GM23338 (cell line): ENCODE measurements at regions not wholly inside any gene's neighbourhood (a gene's known extent, or its start where the extent isn't known, plus 50 kb on each side); places are given as distances from the start of the nearest gene placed in this dataset.

ENCODE experiments used
- CREB1 ChIP-seq: fragments of 250-450 bp; sonication (Bioruptor Pico); IDR thresholded peaks from 2 replicates; pipeline ENCODE4 v1.5.0; 2020; ENCODE audit warnings: low read depth, mild to moderate bottlenecking, moderate library complexity
- CTCF ChIP-seq, 2 experiments: fragments of 200-600 bp in 1 of 2; sonication (generic) in 1 of 2; conservative IDR thresholded peaks; 2 replicates each; pipeline versions ENCODE4 v1.5.1 to v1.6.1; 2016 to 2017; ENCODE audit warnings: antibody characterized with exemption in 2 of 2, low read depth in 2 of 2, mild to moderate bottlenecking in 2 of 2, moderate library complexity in 1 of 2
- EZH2 ChIP-seq: fragments of 200-600 bp; sonication (generic); IDR thresholded peaks from one replicate; pipeline ENCODE4 v1.8.0; 2017; ENCODE audit warnings: antibody characterized with exemption, mild to moderate bottlenecking, low read depth; ENCODE audit not compliant: unreplicated experiment
- EZH2phosphoT487 ChIP-seq: fragments of 200-600 bp; sonication (generic); IDR thresholded peaks from one replicate; pipeline ENCODE4 v1.8.1; 2018; ENCODE audit warnings: antibody characterized with exemption; ENCODE audit not compliant: unreplicated experiment
- JUNB ChIP-seq: IDR thresholded peaks from one replicate; pipeline ENCODE4 v1.6.1; 2016; ENCODE audit warnings: antibody characterized with exemption; ENCODE audit not compliant: unreplicated experiment
- NANOG ChIP-seq: IDR thresholded peaks from 2 replicates; pipeline ENCODE4 v1.6.1; 2016; ENCODE audit warnings: antibody characterized with exemption, borderline replicate concordance
- POLR2AphosphoS5 ChIP-seq: IDR thresholded peaks from 2 replicates; pipeline ENCODE4 v1.6.1; 2016; ENCODE audit warnings: antibody characterized with exemption, low read depth
- STAT1 ChIP-seq: IDR thresholded peaks from one replicate; pipeline ENCODE4 v1.6.1; 2016; ENCODE audit warnings: antibody characterized with exemption; ENCODE audit not compliant: unreplicated experiment
- ZNF114 ChIP-seq: fragments of 250-450 bp; sonication (Bioruptor Pico); IDR thresholded peaks from 2 replicates; pipeline ENCODE4 v1.5.0; 2020; ENCODE audit warnings: mild to moderate bottlenecking, moderate library complexity
- ZNF331 ChIP-seq: fragments of 250-450 bp; sonication (Bioruptor Pico); IDR thresholded peaks from 2 replicates; pipeline ENCODE4 v1.5.0; 2020; ENCODE audit warnings: low read depth, mild to moderate bottlenecking, moderate library complexity
- ZNF462 ChIP-seq: fragments of 250-450 bp; sonication (Bioruptor Pico); IDR thresholded peaks from 2 replicates; pipeline ENCODE4 v1.5.0; 2020; ENCODE audit warnings: mild to moderate bottlenecking, moderate library complexity
- TF ChIP-seq, protein P1 (sequence below): IDR thresholded peaks from 2 replicates; pipeline ENCODE4 v1.6.1; 2016; ENCODE audit warnings: antibody characterized with exemption
- TF ChIP-seq, protein P2 (sequence below): IDR thresholded peaks from one replicate; pipeline ENCODE4 v1.6.1; 2018; ENCODE audit warnings: antibody characterized with exemption; ENCODE audit not compliant: unreplicated experiment

- TF ChIP-seq POLR2AphosphoS5 (no peak), CTCF (conservative IDR thresholded peaks at IDR 0.05; ENCODE audit: low read depth in 2 of 2) (no peak), EZH2 (no peak), STAT1 (no peak), ZNF462 (CRISPR knock-in tag) (no peak), ZNF331 (CRISPR knock-in tag) (no peak), EZH2phosphoT487 (no peak), CREB1 (no peak), JUNB (no peak), NANOG (no peak), ZNF114 (no peak)
- TF ChIP-seq, protein P1, sequence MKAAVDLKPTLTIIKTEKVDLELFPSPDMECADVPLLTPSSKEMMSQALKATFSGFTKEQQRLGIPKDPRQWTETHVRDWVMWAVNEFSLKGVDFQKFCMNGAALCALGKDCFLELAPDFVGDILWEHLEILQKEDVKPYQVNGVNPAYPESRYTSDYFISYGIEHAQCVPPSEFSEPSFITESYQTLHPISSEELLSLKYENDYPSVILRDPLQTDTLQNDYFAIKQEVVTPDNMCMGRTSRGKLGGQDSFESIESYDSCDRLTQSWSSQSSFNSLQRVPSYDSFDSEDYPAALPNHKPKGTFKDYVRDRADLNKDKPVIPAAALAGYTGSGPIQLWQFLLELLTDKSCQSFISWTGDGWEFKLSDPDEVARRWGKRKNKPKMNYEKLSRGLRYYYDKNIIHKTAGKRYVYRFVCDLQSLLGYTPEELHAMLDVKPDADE, result no peak
- TF ChIP-seq, protein P2, sequence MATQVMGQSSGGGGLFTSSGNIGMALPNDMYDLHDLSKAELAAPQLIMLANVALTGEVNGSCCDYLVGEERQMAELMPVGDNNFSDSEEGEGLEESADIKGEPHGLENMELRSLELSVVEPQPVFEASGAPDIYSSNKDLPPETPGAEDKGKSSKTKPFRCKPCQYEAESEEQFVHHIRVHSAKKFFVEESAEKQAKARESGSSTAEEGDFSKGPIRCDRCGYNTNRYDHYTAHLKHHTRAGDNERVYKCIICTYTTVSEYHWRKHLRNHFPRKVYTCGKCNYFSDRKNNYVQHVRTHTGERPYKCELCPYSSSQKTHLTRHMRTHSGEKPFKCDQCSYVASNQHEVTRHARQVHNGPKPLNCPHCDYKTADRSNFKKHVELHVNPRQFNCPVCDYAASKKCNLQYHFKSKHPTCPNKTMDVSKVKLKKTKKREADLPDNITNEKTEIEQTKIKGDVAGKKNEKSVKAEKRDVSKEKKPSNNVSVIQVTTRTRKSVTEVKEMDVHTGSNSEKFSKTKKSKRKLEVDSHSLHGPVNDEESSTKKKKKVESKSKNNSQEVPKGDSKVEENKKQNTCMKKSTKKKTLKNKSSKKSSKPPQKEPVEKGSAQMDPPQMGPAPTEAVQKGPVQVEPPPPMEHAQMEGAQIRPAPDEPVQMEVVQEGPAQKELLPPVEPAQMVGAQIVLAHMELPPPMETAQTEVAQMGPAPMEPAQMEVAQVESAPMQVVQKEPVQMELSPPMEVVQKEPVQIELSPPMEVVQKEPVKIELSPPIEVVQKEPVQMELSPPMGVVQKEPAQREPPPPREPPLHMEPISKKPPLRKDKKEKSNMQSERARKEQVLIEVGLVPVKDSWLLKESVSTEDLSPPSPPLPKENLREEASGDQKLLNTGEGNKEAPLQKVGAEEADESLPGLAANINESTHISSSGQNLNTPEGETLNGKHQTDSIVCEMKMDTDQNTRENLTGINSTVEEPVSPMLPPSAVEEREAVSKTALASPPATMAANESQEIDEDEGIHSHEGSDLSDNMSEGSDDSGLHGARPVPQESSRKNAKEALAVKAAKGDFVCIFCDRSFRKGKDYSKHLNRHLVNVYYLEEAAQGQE, result no peak
Measured at GRCh38 chr5:98031496-98031895, 742.0 kb upstream of the RGMB start.
